ENCODE measurements at regions not wholly inside any gene's neighbourhood (a gene's known extent, or its start where the extent isn't known, plus 50 kb on each side); places are given as distances from the start of the nearest gene placed in this dataset.

GRCh38 chr18:37684590-37684989, 119.0 kb upstream of the CELF4 start:
- TF ChIP-seq CTCF (IDR thresholded peaks at IDR 0.05) (no peak), POLR2A (IDR thresholded peaks at IDR 0.05) (no peak), EP300 (IDR thresholded peaks at IDR 0.05) (no peak)

All from ovary (tissue), 3 donors.